ENCODE measurements at regions not wholly inside any gene's neighbourhood (a gene's known extent, or its start where the extent isn't known, plus 50 kb on each side); places are given as distances from the start of the nearest gene placed in this dataset.

DNA sequence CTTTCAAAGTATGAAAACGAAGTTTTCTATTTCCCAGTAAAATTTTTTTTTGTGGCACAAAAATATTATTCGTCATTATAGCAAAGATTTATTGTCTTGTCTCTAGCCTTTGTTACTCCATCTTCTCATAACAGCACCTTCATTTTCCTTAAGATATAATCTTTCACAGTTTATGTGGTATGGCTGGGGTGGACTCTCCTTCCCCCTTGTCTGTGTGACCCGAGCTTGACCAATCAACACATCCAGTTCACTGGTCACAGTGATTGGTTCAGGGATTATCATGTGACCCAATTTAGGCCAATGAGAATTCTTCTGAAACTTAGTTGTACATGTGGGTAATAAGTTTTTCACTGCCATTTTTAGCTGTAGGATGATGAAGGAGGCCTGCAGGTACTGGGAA is 71.2 kb upstream of the DCBLD2 start:
- no peak overlapping the region for H3K4me3 ChIP-seq (ENCODE audit: low read depth, low read length)
- no peaks in the 10 kb centered on the region for H3K9me3 ChIP-seq (ENCODE audit: control insufficient read depth, insufficient read depth, low read length)
- H3K9ac ChIP-seq (ENCODE audit: low read depth, low read length) = no peak overlapping the region
- no peaks in the 10 kb centered on the region for H3K36me3 ChIP-seq (ENCODE audit: control insufficient read depth, insufficient read depth, low read length)
- no peaks in the 10 kb centered on the region for H3K27me3 ChIP-seq (ENCODE audit: control insufficient read depth, insufficient read depth, low read length)
- H3K4me1 ChIP-seq (ENCODE audit: control insufficient read depth, insufficient read depth, low read length) = no peaks in the 10 kb centered on the region

DNA sequence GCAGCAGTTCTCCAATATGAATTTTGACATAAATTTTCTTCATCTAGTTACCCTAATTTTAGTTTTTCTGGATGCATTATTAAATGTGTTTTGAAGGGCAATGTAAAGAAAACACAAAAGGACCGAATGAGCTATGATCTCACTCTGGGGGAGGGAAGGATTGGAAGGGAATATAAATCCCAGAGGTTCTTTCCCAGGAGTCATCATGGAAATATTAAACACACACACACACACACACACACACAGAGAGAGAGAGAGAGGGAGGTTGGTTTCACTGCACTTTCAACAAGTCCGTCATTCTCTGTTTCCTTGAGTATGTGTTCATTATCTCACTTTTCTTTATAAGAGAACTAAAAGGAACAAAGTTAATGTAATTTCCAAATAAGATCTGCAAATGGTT is 70.7 kb upstream of the DCBLD2 start:
- H3K4me1 ChIP-seq (ENCODE audit: control insufficient read depth, insufficient read depth, low read length) = no peaks in the 10 kb centered on the region
- H3K9me3 ChIP-seq (ENCODE audit: control insufficient read depth, insufficient read depth, low read length) = no peaks in the 10 kb centered on the region
- no peak overlapping the region for H3K4me3 ChIP-seq (ENCODE audit: low read depth, low read length)

DNA sequence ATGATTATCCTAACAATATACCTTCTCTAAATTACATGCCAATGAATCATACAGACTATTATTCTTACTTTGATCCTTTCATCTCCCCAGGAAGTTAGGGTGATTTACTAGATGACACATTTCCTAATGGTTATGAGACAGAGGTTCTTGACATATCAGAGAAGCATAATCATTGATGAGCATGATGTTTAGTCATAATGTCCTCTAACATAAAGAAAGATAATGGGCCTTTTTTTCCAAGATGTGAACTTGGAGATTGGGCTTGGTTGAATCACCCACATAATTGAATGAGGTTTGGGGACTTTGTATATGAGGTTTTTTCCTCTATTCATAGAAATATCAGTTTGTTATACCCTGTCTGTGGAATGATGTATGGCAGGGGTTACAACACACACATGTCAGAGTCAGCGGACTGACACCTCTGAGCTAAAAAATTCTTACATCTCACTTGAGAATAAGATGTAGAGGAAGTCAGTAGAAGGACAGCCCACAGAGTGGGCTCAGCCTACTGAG is 69.7 kb upstream of the DCBLD2 start:
- H3K27me3 ChIP-seq (ENCODE audit: control insufficient read depth, insufficient read depth, low read length) = no peaks in the 10 kb centered on the region
- no peak overlapping the region for H3K9ac ChIP-seq (ENCODE audit: low read depth, low read length)
- no peaks in the 10 kb centered on the region for H3K36me3 ChIP-seq (ENCODE audit: control insufficient read depth, insufficient read depth, low read length)
- no peaks in the 10 kb centered on the region for H3K4me1 ChIP-seq (ENCODE audit: control insufficient read depth, insufficient read depth, low read length)
- H3K9me3 ChIP-seq (ENCODE audit: control insufficient read depth, insufficient read depth, low read length) = no peaks in the 10 kb centered on the region
- no peak overlapping the region for H3K4me3 ChIP-seq (ENCODE audit: low read depth, low read length)

More for the DNA sequence above, 70.7 kb upstream of the DCBLD2 start:
- H3K27me3 ChIP-seq (ENCODE audit: control insufficient read depth, insufficient read depth, low read length) = no peaks in the 10 kb centered on the region
- no peaks in the 10 kb centered on the region for H3K36me3 ChIP-seq (ENCODE audit: control insufficient read depth, insufficient read depth, low read length)
- H3K9ac ChIP-seq (ENCODE audit: low read depth, low read length) = no peak overlapping the region

DNA sequence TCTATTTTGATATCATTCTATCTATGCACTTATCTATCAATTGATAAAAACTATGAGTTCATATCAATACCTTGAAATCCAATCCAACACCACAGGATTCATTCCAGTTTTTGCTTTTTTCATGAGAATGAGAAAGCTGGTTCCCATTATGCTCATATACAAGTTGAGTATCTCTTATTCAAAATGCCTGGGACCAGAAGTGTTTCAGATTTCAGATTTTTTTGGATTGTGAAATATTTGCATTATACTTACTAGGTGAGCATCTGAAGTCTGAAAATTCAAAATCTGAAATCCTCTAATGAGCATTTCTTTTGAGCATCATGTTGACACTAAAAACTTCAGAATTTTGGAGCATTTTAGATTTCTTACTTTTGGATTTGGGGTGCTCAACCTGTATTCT is 67.8 kb upstream of the DCBLD2 start:
- H3K4me1 ChIP-seq (ENCODE audit: control insufficient read depth, insufficient read depth, low read length) = no peaks in the 10 kb centered on the region
- H3K4me3 ChIP-seq (ENCODE audit: low read depth, low read length) = no peak overlapping the region
- no peak overlapping the region for H3K9ac ChIP-seq (ENCODE audit: low read depth, low read length)
- no peaks in the 10 kb centered on the region for H3K36me3 ChIP-seq (ENCODE audit: control insufficient read depth, insufficient read depth, low read length)
- no peaks in the 10 kb centered on the region for H3K27me3 ChIP-seq (ENCODE audit: control insufficient read depth, insufficient read depth, low read length)
- H3K9me3 ChIP-seq (ENCODE audit: control insufficient read depth, insufficient read depth, low read length) = no peaks in the 10 kb centered on the region

DNA sequence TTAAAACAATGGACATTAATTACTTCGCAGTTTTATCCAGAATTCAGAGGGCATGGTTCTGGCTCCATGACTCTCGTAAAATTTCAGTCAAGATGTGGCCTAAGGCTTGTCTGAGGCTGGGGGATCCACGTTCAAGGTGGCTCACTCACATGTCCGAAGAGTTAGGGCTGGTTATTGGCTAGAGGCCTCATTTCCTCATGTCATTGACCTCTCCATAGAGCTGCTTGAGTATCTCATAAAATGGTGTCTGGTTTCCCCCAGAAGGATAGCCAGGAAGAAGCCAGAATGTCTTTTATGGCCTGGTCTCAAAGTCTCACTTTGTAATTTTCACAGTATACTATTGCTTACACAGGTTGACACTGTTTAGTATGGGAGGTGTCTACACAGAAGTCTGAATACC is 67.3 kb upstream of the DCBLD2 start:
- H3K9ac ChIP-seq (ENCODE audit: low read depth, low read length) = no peak overlapping the region
- H3K27me3 ChIP-seq (ENCODE audit: control insufficient read depth, insufficient read depth, low read length) = no peaks in the 10 kb centered on the region
- no peaks in the 10 kb centered on the region for H3K9me3 ChIP-seq (ENCODE audit: control insufficient read depth, insufficient read depth, low read length)
- H3K36me3 ChIP-seq (ENCODE audit: control insufficient read depth, insufficient read depth, low read length) = no peaks in the 10 kb centered on the region
- H3K4me1 ChIP-seq (ENCODE audit: control insufficient read depth, insufficient read depth, low read length) = no peaks in the 10 kb centered on the region
- H3K4me3 ChIP-seq (ENCODE audit: low read depth, low read length) = no peak overlapping the region

DNA sequence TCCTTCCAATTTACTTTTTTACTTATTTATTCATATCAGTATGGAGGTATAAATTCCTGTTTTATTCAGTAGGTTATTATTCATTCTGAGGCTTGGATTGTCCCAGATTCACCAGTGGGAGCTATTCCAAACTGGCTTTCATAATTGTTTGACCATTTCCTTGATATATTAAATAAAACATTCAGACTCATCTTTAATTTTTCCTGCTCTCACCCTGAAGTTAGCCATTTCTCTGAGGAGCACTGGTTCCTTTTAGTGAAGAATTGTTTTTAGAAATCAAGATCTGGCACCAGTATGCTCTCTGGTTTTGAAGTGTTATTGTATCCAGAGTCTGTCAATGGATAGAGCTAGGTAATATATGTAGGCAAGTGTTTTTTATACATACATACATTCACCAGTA is 66.9 kb upstream of the DCBLD2 start:
- no peak overlapping the region for H3K4me3 ChIP-seq (ENCODE audit: low read depth, low read length)
- H3K27me3 ChIP-seq (ENCODE audit: control insufficient read depth, insufficient read depth, low read length) = no peaks in the 10 kb centered on the region
- no peaks in the 10 kb centered on the region for H3K36me3 ChIP-seq (ENCODE audit: control insufficient read depth, insufficient read depth, low read length)
- H3K9me3 ChIP-seq (ENCODE audit: control insufficient read depth, insufficient read depth, low read length) = no peaks in the 10 kb centered on the region
- H3K4me1 ChIP-seq (ENCODE audit: control insufficient read depth, insufficient read depth, low read length) = no peaks in the 10 kb centered on the region
- no peak overlapping the region for H3K9ac ChIP-seq (ENCODE audit: low read depth, low read length)

DNA sequence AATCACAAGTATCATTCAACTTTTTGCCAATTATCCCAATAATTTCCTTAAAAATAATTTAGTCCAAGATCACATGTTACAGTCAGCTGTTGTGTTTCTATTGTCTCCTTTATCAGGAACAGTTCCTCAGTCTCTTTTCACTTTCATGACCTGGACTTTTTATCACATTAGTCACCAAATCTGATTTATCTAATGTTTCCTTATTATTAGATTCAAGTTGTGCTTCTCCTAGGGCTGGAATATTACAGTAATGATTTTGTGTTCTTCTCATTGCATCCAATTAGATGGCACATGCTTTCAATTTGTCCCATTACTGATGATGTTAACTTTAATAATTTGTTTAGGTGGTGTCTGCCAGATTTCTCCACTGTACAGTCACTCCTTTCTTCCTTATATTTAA is 66.3 kb upstream of the DCBLD2 start:
- Histone ChIP-seq H3K9ac (ENCODE audit: low read depth, low read length) (no peak overlapping the region), H3K27me3 (ENCODE audit: control insufficient read depth, insufficient read depth, low read length) (no peaks in the 10 kb centered on the region), H3K36me3 (ENCODE audit: control insufficient read depth, insufficient read depth, low read length) (no peaks in the 10 kb centered on the region), H3K4me3 (ENCODE audit: low read depth, low read length) (no peak overlapping the region), H3K4me1 (ENCODE audit: control insufficient read depth, insufficient read depth, low read length) (no peaks in the 10 kb centered on the region), H3K9me3 (ENCODE audit: control insufficient read depth, insufficient read depth, low read length) (no peaks in the 10 kb centered on the region)

DNA sequence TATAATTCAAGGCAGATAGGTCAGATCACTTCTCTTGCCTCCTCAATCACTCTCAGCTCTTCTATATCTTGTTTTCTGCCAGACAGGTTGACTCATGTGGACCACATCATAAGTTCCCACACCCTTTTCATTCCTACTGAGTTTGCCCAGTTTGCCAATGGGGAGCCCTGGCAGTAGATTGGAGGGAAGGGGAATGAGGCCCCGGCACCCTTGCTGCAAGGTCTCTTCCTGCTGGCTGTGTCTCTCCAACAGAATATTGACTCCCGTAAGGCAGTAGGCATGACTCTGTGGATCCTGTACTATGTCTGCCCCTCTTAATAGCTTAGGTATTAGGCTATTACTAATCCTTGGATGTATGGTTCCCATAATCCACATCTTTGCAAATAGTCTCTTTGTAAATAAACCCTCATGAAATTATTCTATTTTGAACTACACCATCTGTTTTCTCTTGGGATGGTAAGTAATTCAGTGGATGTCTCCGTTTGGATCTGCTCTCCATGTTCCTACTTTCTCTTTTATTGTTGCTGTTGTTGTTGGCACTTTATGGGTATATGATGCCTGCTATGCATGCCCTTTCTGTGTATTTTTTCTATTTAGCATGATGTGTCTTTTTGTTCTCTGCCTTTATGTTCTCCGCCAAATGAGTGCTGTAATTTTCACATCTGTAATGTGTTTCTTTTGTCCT is 65.5 kb upstream of the DCBLD2 start:
- Histone ChIP-seq H3K4me3 (ENCODE audit: low read depth, low read length) (no peak overlapping the region), H3K9ac (ENCODE audit: low read depth, low read length) (no peak overlapping the region), H3K27me3 (ENCODE audit: control insufficient read depth, insufficient read depth, low read length) (no peaks in the 10 kb centered on the region), H3K36me3 (ENCODE audit: control insufficient read depth, insufficient read depth, low read length) (no peaks in the 10 kb centered on the region), H3K9me3 (ENCODE audit: control insufficient read depth, insufficient read depth, low read length) (no peaks in the 10 kb centered on the region), H3K4me1 (ENCODE audit: control insufficient read depth, insufficient read depth, low read length) (no peaks in the 10 kb centered on the region)

DNA sequence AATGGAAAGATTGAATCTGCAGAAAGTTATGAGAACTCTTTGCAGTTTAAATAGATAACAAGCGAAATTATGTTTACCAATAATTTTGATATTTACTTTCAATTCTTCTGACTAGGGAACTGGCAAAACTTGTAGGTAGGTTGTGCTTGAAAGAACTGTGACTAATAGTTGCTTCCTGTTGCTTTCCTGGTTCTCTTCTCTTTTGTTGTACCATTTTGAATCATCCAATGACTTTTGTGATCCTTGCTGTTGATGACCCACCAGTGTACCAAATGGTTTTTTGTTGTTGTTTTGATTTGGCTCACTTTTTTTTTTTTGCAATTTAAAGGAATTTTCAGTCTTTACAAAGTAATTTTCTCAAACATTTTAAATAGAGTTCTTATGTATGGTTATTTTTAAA is 64.9 kb upstream of the DCBLD2 start:
- no peak overlapping the region for H3K9ac ChIP-seq (ENCODE audit: low read depth, low read length)
- H3K4me1 ChIP-seq (ENCODE audit: control insufficient read depth, insufficient read depth, low read length) = no peaks in the 10 kb centered on the region

DNA sequence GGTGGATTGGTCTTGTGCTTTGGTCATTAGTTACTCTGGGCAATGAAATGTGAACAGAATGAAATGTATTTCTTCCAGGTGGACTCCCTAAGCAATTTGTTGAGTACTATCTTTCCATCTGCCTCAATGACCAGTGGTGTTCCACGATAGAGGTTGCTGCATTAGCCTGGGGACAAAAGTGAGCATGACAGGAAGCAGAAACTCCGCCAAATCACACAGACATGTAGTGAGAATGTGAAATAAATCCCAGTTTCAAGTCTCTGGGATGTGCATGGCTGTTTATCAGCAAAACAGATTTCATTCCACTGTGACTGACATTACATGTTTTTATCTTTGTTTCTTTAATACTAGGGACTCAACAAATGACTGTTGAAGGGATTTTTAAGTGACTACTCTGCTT is 63.3 kb upstream of the DCBLD2 start:
- Histone ChIP-seq H3K9me3 (ENCODE audit: control insufficient read depth, insufficient read depth, low read length) (no peaks in the 10 kb centered on the region), H3K9ac (ENCODE audit: low read depth, low read length) (no peak overlapping the region), H3K36me3 (ENCODE audit: control insufficient read depth, insufficient read depth, low read length) (no peaks in the 10 kb centered on the region), H3K4me1 (ENCODE audit: control insufficient read depth, insufficient read depth, low read length) (no peaks in the 10 kb centered on the region), H3K27me3 (ENCODE audit: control insufficient read depth, insufficient read depth, low read length) (no peaks in the 10 kb centered on the region), H3K4me3 (ENCODE audit: low read depth, low read length) (no peak overlapping the region)

More for the DNA sequence above, 64.9 kb upstream of the DCBLD2 start:
- H3K27me3 ChIP-seq (ENCODE audit: control insufficient read depth, insufficient read depth, low read length) = no peaks in the 10 kb centered on the region
- no peaks in the 10 kb centered on the region for H3K9me3 ChIP-seq (ENCODE audit: control insufficient read depth, insufficient read depth, low read length)
- no peaks in the 10 kb centered on the region for H3K36me3 ChIP-seq (ENCODE audit: control insufficient read depth, insufficient read depth, low read length)
- no peak overlapping the region for H3K4me3 ChIP-seq (ENCODE audit: low read depth, low read length)

DNA sequence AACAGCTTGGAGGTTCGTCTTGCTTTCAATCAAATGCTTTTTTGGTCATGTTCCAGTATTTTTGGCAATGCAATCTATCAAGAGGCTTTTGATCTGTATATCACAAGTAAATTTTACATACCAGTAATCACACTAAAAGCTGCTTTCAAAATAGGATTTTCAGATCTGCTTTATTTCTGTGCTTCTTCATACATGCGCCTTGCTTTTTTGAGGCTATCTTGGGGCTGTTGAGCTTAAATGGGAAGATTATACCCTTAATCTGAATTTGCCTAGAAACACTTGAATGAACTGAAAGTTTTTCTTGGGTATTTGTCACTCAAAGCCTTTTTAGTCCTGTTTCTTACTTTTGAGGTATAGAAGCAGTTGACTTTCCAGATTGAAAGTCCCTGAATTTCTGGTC is 62.1 kb upstream of the DCBLD2 start:
- H3K4me1 ChIP-seq (ENCODE audit: control insufficient read depth, insufficient read depth, low read length) = no peaks in the 10 kb centered on the region
- H3K27me3 ChIP-seq (ENCODE audit: control insufficient read depth, insufficient read depth, low read length) = no peaks in the 10 kb centered on the region
- no peak overlapping the region for H3K4me3 ChIP-seq (ENCODE audit: low read depth, low read length)
- no peaks in the 10 kb centered on the region for H3K36me3 ChIP-seq (ENCODE audit: control insufficient read depth, insufficient read depth, low read length)
- H3K9ac ChIP-seq (ENCODE audit: low read depth, low read length) = no peak overlapping the region
- H3K9me3 ChIP-seq (ENCODE audit: control insufficient read depth, insufficient read depth, low read length) = no peaks in the 10 kb centered on the region

DNA sequence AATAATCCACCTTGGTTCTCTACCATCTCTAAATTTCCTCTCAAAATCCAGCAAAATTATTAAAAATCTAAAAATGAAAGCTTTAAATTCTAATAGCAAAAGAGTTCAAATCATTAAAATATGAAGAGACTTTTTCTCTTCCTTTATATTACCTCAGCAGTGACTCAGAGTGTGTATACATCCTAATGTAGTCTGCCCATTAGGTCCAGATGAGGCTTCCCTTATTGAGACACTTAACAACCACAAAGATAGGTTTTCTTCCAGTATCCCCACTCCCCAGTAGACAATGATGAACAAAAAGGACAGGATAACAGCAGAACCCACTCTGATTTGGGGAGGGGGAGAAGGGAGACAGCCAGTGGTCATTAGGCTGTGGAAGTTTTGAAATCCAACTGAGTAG is 61.5 kb upstream of the DCBLD2 start:
- no peak overlapping the region for H3K9ac ChIP-seq (ENCODE audit: low read depth, low read length)
- no peaks in the 10 kb centered on the region for H3K36me3 ChIP-seq (ENCODE audit: control insufficient read depth, insufficient read depth, low read length)
- H3K4me1 ChIP-seq (ENCODE audit: control insufficient read depth, insufficient read depth, low read length) = no peaks in the 10 kb centered on the region
- H3K9me3 ChIP-seq (ENCODE audit: control insufficient read depth, insufficient read depth, low read length) = no peaks in the 10 kb centered on the region
- H3K4me3 ChIP-seq (ENCODE audit: low read depth, low read length) = no peak overlapping the region
- no peaks in the 10 kb centered on the region for H3K27me3 ChIP-seq (ENCODE audit: control insufficient read depth, insufficient read depth, low read length)

Data from iPS-15b (cell line).